Stomach (tissue), 4 donors: ENCODE measurements at regions not wholly inside any gene's neighbourhood (a gene's known extent, or its start where the extent isn't known, plus 50 kb on each side); places are given as distances from the start of the nearest gene placed in this dataset.

Experiments used
- EP300 ChIP-seq: sonication (generic); formaldehyde crosslinking; IDR thresholded peaks from one replicate; pipeline ENCODE4 v1.6.1; 2017; ENCODE audit warnings: antibody characterized with exemption
- POLR2A ChIP-seq, 4 donors: fragments of 450-650 bp; IDR thresholded peaks; one replicate each; pipeline ENCODE4 v1.6.1; 2016; ENCODE audit warnings: antibody characterized with exemption in 4 of 4, control low read depth in 2 of 4, mild to moderate bottlenecking in 1 of 4, moderate library complexity in 1 of 4

- no peak for TF ChIP-seq EP300
- TF ChIP-seq POLR2A (IDR thresholded peaks at IDR 0.05) = no peak
Measured at GRCh38 chr5:42302186-42302585, 121.1 kb upstream of the GHR start.
